ENCODE measurements at regions not wholly inside any gene's neighbourhood (a gene's known extent, or its start where the extent isn't known, plus 50 kb on each side); places are given as distances from the start of the nearest gene placed in this dataset.
"Not testable (repeated sequence)": the region's sequence is repeated elsewhere in the genome, so short reads cannot be mapped to it uniquely, and the experiment has no call there.

GRCh38 chr5:68020461-68020969 is 195.0 kb upstream of the PIK3R1 start:
- not testable (repeated sequence) for DNase-seq

GRCh38 chr5:68015381-68016302 is 199.9 kb upstream of the PIK3R1 start:
- no peak for DNase-seq

GRCh38 chr5:68012831-68013230 is 202.7 kb upstream of the PIK3R1 start:
- no peak for DNase-seq

GRCh38 chr5:68012429-68012828 is 203.1 kb upstream of the PIK3R1 start:
- DNase-seq: no peak

- DNase-seq: no peak
These were observed 203.8 kb upstream of the PIK3R1 start for GRCh38 chr5:68011801-68012200.

GRCh38 chr5:68011259-68011760 is 204.2 kb upstream of the PIK3R1 start:
- DNase-seq: no peak

GRCh38 chr5:68010740-68011139 is 204.8 kb upstream of the PIK3R1 start:
- DNase-seq: no peak

- DNase-seq: no peak
These were observed 208.1 kb upstream of the PIK3R1 start for GRCh38 chr5:68007451-68007850.

GRCh38 chr5:68002836-68003235 is 212.7 kb upstream of the PIK3R1 start:
- no peak for DNase-seq

GRCh38 chr5:68000805-68001204 is 214.8 kb upstream of the PIK3R1 start:
- no peak for DNase-seq

GRCh38 chr5:67999391-67999790 is 216.2 kb upstream of the PIK3R1 start:
- DNase-seq: no peak

GRCh38 chr5:67998709-67999261 is 216.8 kb upstream of the PIK3R1 start:
- no peak for DNase-seq

GRCh38 chr5:67997892-67998457 is 217.6 kb upstream of the PIK3R1 start:
- no peak for DNase-seq

- no peak for DNase-seq
These were observed 218.4 kb upstream of the PIK3R1 start for GRCh38 chr5:67997148-67997547.

GRCh38 chr5:67996596-67996995 is 219.0 kb upstream of the PIK3R1 start:
- DNase-seq: no peak

- no peak for DNase-seq
These were observed 222.6 kb upstream of the PIK3R1 start for GRCh38 chr5:67992923-67993322.

- no peak for DNase-seq
These were observed 226.1 kb upstream of the PIK3R1 start for GRCh38 chr5:67989456-67989855.

GRCh38 chr5:67986761-67987160 is 228.8 kb upstream of the PIK3R1 start:
- DNase-seq: no peak

GRCh38 chr5:67985686-67986387 is 229.7 kb upstream of the PIK3R1 start:
- DNase-seq: no peak

- no peak for DNase-seq
These were observed 231.0 kb upstream of the PIK3R1 start for GRCh38 chr5:67984546-67984945.

GRCh38 chr5:67983251-67984110 is 232.1 kb upstream of the PIK3R1 start:
- DNase-seq: no peak

GRCh38 chr5:67982160-67982559 is 233.4 kb upstream of the PIK3R1 start:
- not testable (repeated sequence) for DNase-seq

All from NCI-H1694 treated with DMSO at 0.1 percent for 48 hours (cell line).